ENCODE measurements at regions not wholly inside any gene's neighbourhood (a gene's known extent, or its start where the extent isn't known, plus 50 kb on each side); places are given as distances from the start of the nearest gene placed in this dataset.

DNA sequence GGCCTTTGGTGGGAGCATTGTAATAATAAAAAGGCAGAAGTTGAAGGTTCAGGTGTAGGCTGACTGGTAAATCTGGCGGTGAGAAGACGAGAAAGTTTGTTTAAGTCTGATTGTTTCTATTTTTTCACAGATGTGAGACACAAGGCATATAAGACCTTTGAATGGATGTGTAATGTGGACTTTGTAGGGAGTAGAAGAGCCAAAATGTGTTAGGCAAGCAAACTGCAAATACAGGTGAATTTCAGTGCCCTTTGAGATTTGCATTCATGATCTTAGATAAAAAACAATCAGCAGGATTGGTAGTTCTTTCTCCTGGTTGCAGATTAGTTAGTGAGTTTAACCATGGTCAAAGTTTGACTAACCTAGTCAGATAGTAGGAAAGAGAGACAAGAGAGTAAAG, 238.9 kb downstream of the FRK start:
- Histone ChIP-seq H3K79me2 (ENCODE audit: insufficient read depth, low read length) (no peaks in the 10 kb centered on the region), H2AFZ (ENCODE audit: low read length) (no peak overlapping the region), H3K4me3 (replicated peaks in 1 of 3; ENCODE audit: insufficient read depth in 1 of 3, low read depth in 2 of 3, low read length in 3 of 3) (no peak overlapping the region), H3K9me3 (ENCODE audit: low read length) (no peaks in the 10 kb centered on the region), H3K4me2 (ENCODE audit: low read depth, low read length) (no peak overlapping the region), H3K36me3 (replicated peaks in 1 of 2; ENCODE audit: control insufficient read depth in 1 of 2, insufficient read depth in 2 of 2, low read length in 2 of 2) (no peaks in the 10 kb centered on the region), H3K27ac (ENCODE audit: extremely low read length, insufficient read depth, low read length) (no peak overlapping the region), H3K27me3 (ENCODE audit: control insufficient read depth in 1 of 2, insufficient read depth in 2 of 2, low read length in 2 of 2) (no peaks in the 10 kb centered on the region; a peak in 1 of 5 replicates), H3K9ac (ENCODE audit: insufficient read depth, low read depth, low read length) (no peak overlapping the region), H3K4me1 (ENCODE audit: insufficient read depth, low read length) (0 out of 2 replicates have a peak, but pooled peaks cover 5% of the 10 kb centered on the region), H4K20me1 (ENCODE audit: insufficient read depth, low read length) (no peaks in the 10 kb centered on the region)
- 1% methylated on average over 2 of the region's 2 CpGs for WGBS (ENCODE audit: low lambda C conversion rate)
- DNase-seq (ENCODE audit: low spot score): peak; percentile 3
- FAIRE-seq: no peak
- in situ Hi-C loops (cut with HindIII; ENCODE audit: extremely low pct_ligation_motif_present, low pct_unique_long_range_greater_than_20kb): no loop called here
- TF ChIP-seq ZNF124 (CRISPR knock-in tag; IDR thresholded peaks at IDR 0.05): no peak
- TF ChIP-seq MLLT10 (CRISPR knock-in tag; IDR thresholded peaks at IDR 0.05): no peak
- TF ChIP-seq TAF1 (CRISPR knock-in tag; IDR thresholded peaks at IDR 0.05): no peak
- no peak for TF ChIP-seq MAFG (CRISPR knock-in tag; IDR thresholded peaks at IDR 0.05)
- no peak for TF ChIP-seq ZNF776 (CRISPR knock-in tag; IDR thresholded peaks at IDR 0.05)
- TF ChIP-seq SRSF1 (optimal IDR thresholded peaks at IDR 0.05; ENCODE audit: low read depth, low read length): no peak
- BruUV-seq (replicated peaks): no TSS peak
- CTCF ChIA-PET (ENCODE audit: low intra/inter-chr PET ratio, low total read pairs): no interaction called here
- POLR2A ChIA-PET: no interaction called here
- peak; percentile 68 for ATAC-seq
- intact Hi-C loops (cut with micrococcal nuclease; ENCODE audit: unreplicated experiment): no loop called here

GRCh38 chr6:115819506-115819905, 241.2 kb downstream of the FRK start:
- intact Hi-C loops (cut with micrococcal nuclease; ENCODE audit: unreplicated experiment): no loop called here
- no peaks in the 10 kb centered on the region for H4K20me1 ChIP-seq (ENCODE audit: insufficient read depth, low read length)
- BruUV-seq (replicated peaks): no TSS peak
- H2AFZ ChIP-seq (ENCODE audit: low read length): no peak overlapping the region
- no peak for FAIRE-seq
- 68% methylated on average over 4 of the region's 4 CpGs for WGBS (ENCODE audit: low lambda C conversion rate)
- no peak overlapping the region for H3K4me3 ChIP-seq (replicated peaks in 1 of 3; ENCODE audit: insufficient read depth in 1 of 3, low read depth in 2 of 3, low read length in 3 of 3)
- ChIA-PET CTCF (ENCODE audit: low intra/inter-chr PET ratio, low total read pairs) (no interaction called here), POLR2A (no interaction called here)
- no peak overlapping the region for H3K9ac ChIP-seq (ENCODE audit: insufficient read depth, low read depth, low read length)
- H3K27me3 ChIP-seq (ENCODE audit: control insufficient read depth in 1 of 2, insufficient read depth in 2 of 2, low read length in 2 of 2): no peaks in the 10 kb centered on the region; a peak in 1 of 5 replicates
- 0 out of 2 replicates have a peak, but pooled peaks cover 5% of the 10 kb centered on the region for H3K4me1 ChIP-seq (ENCODE audit: insufficient read depth, low read length)
- H3K79me2 ChIP-seq (ENCODE audit: insufficient read depth, low read length): no peaks in the 10 kb centered on the region
- no peak for DNase-seq (ENCODE audit: low spot score)
- no peaks in the 10 kb centered on the region for H3K9me3 ChIP-seq (ENCODE audit: low read length)
- in situ Hi-C loops (cut with HindIII; ENCODE audit: extremely low pct_ligation_motif_present, low pct_unique_long_range_greater_than_20kb): no loop called here
- no peak for ATAC-seq
- no peak overlapping the region for H3K4me2 ChIP-seq (ENCODE audit: low read depth, low read length)
- no peak overlapping the region for H3K27ac ChIP-seq (ENCODE audit: extremely low read length, insufficient read depth, low read length)
- H3K36me3 ChIP-seq (replicated peaks in 1 of 2; ENCODE audit: control insufficient read depth in 1 of 2, insufficient read depth in 2 of 2, low read length in 2 of 2): no peaks in the 10 kb centered on the region
- TF ChIP-seq, protein P1, sequence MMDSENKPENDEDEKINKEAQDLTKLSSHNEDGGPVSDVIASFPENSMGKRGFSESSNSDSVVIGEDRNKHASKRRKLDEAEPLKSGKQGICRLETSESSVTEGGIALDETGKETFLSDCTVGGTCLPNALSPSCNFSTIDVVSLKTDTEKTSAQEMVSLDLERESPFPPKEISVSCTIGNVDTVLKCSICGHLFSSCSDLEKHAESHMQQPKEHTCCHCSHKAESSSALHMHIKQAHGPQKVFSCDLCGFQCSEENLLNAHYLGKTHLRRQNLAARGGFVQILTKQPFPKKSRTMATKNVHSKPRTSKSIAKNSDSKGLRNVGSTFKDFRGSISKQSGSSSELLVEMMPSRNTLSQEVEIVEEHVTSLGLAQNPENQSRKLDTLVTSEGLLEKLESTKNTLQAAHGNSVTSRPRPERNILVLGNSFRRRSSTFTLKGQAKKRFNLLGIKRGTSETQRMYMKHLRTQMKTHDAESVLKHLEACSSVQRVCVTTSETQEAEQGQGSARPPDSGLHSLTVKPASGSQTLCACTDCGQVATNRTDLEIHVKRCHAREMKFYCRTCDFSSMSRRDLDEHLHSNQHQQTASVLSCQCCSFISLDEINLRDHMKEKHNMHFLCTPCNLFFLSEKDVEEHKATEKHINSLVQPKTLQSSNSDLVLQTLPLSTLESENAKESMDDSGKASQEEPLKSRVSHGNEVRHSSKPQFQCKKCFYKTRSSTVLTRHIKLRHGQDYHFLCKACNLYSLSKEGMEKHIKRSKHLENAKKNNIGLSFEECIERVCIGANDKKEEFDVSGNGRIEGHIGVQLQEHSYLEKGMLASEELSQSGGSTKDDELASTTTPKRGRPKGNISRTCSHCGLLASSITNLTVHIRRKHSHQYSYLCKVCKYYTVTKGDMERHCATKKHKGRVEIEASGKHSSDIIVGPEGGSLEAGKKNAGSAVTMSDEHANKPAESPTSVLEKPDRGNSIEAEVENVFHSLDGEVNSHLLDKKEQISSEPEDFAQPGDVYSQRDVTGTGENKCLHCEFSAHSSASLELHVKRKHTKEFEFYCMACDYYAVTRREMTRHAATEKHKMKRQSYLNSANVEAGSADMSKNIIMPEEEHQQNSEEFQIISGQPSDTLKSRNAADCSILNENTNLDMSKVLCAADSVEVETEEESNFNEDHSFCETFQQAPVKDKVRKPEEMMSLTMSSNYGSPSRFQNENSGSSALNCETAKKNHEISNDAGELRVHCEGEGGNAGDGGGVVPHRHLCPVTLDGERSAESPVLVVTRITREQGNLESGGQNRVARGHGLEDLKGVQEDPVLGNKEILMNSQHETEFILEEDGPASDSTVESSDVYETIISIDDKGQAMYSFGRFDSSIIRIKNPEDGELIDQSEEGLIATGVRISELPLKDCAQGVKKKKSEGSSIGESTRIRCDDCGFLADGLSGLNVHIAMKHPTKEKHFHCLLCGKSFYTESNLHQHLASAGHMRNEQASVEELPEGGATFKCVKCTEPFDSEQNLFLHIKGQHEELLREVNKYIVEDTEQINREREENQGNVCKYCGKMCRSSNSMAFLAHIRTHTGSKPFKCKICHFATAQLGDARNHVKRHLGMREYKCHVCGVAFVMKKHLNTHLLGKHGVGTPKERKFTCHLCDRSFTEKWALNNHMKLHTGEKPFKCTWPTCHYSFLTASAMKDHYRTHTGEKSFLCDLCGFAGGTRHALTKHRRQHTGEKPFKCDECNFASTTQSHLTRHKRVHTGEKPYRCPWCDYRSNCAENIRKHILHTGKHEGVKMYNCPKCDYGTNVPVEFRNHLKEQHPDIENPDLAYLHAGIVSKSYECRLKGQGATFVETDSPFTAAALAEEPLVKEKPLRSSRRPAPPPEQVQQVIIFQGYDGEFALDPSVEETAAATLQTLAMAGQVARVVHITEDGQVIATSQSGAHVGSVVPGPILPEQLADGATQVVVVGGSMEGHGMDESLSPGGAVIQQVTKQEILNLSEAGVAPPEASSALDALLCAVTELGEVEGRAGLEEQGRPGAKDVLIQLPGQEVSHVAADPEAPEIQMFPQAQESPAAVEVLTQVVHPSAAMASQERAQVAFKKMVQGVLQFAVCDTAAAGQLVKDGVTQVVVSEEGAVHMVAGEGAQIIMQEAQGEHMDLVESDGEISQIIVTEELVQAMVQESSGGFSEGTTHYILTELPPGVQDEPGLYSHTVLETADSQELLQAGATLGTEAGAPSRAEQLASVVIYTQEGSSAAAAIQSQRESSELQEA (CRISPR knock-in tag; IDR thresholded peaks at IDR 0.05; ENCODE audit: not compliant biosample characterization): no peak
- no peak for TF ChIP-seq GZF1 (CRISPR knock-in tag; IDR thresholded peaks at IDR 0.05)
- TF ChIP-seq ERF (CRISPR knock-in tag; IDR thresholded peaks at IDR 0.05): no peak
- no peak for TF ChIP-seq NR2C2 (CRISPR knock-in tag; IDR thresholded peaks at IDR 0.05; ENCODE audit: borderline replicate concordance)
- no peak for TF ChIP-seq U2AF2 (IDR thresholded peaks at IDR 0.05; ENCODE audit: low read depth, low read length)
- no peak for TF ChIP-seq SETDB1 (CRISPR knock-in tag; IDR thresholded peaks at IDR 0.05; ENCODE audit: borderline replicate concordance)

All from HepG2 (cell line).